HEK293 (cell line): ENCODE measurements at regions not wholly inside any gene's neighbourhood (a gene's known extent, or its start where the extent isn't known, plus 50 kb on each side); places are given as distances from the start of the nearest gene placed in this dataset.

ENCODE experiments used
- CTCF ChIA-PET: fragments of 350-600 bp; formaldehyde crosslinking; extraction: SDS; loops from one replicate; lab custom pipeline; 2021; ENCODE audit warnings: antibody characterized with exemption; lab: Yijun Ruan, JAX
- POLR2A ChIA-PET: fragments of 300-600 bp; formaldehyde crosslinking; extraction: SDS; loops from one replicate; lab custom pipeline; 2020; ENCODE audit warnings: antibody characterized with exemption, inconsistent platforms; lab: Yijun Ruan, JAX
- H3K27ac ChIP-seq: fragments of 200-500 bp; sonication (Bioruptor generic); 2 replicates; pipeline ENCODE4 v1.5.1; 2014; ENCODE audit warnings: low read depth, low read length, control low read depth, inconsistent platforms; ENCODE audit errors: extremely low read depth
- H3K36me3 ChIP-seq, 2 experiments: fragments of 200-500 bp in 1 of 2; sonication (Bioruptor generic) in 1 of 2; 1 replicate in 1 of 2; 2 replicates in 1 of 2; pipeline ENCODE4 v1.5.1; 2014 to 2017; ENCODE audit warnings: inconsistent platforms in 2 of 2, low read length in 2 of 2; ENCODE audit not compliant: control insufficient read depth in 2 of 2, insufficient read depth in 1 of 2
- H3K4me1 ChIP-seq: fragments of 200-500 bp; sonication (Bioruptor generic); 2 replicates; pipeline ENCODE4 v1.5.1; 2014; ENCODE audit warnings: mild to moderate bottlenecking, low read length, inconsistent platforms; ENCODE audit not compliant: control insufficient read depth, insufficient read depth
- H3K4me3 ChIP-seq: 2 replicates; pipeline ENCODE4 v1.5.1; 2011; ENCODE audit warnings: low read depth, mild to moderate bottlenecking, control low read depth, low read length, moderate library complexity
- H3K9me3 ChIP-seq: fragments of 200-500 bp; sonication (Bioruptor generic); 2 replicates; pipeline ENCODE4 v1.5.1; 2014; ENCODE audit warnings: low read depth, low read length, inconsistent platforms; ENCODE audit not compliant: control insufficient read depth, insufficient read depth
- KLF17 ChIP-seq: fragments of 450-650 bp; formaldehyde crosslinking; IDR thresholded peaks from 2 replicates; pipeline ENCODE4 v1.5.1; 2016; ENCODE audit warnings: missing biosample characterization, missing genetic modification characterization
- KLF9 ChIP-seq: fragments of 450-650 bp; formaldehyde crosslinking; IDR thresholded peaks from 2 replicates; pipeline ENCODE4 v1.5.1; 2016; ENCODE audit warnings: missing biosample characterization, missing genetic modification characterization, low read depth
- MYNN ChIP-seq: fragments of 450-650 bp; formaldehyde crosslinking; IDR thresholded peaks from 2 replicates; pipeline ENCODE4 v1.5.1; 2016; ENCODE audit warnings: missing biosample characterization, missing genetic modification characterization, borderline replicate concordance
- MZF1 ChIP-seq: fragments of 450-650 bp; formaldehyde crosslinking; IDR thresholded peaks from 2 replicates; pipeline ENCODE4 v1.5.1; 2017; ENCODE audit warnings: missing biosample characterization, missing genetic modification characterization, borderline replicate concordance
- REPIN1 ChIP-seq: fragments of 450-650 bp; formaldehyde crosslinking; IDR thresholded peaks from 2 replicates; pipeline ENCODE4 v1.5.1; 2017; ENCODE audit warnings: missing biosample characterization, missing genetic modification characterization, low read depth
- SCRT1 ChIP-seq: fragments of 450-650 bp; formaldehyde crosslinking; IDR thresholded peaks from 2 replicates; pipeline ENCODE4 v1.5.1; 2016; ENCODE audit warnings: missing biosample characterization, missing genetic modification characterization, borderline replicate concordance
- ZBTB6 ChIP-seq: fragments of 450-650 bp; formaldehyde crosslinking; IDR thresholded peaks from 2 replicates; pipeline ENCODE4 v1.5.1; 2017; ENCODE audit warnings: missing biosample characterization, missing genetic modification characterization
- ZFHX2 ChIP-seq: fragments of 450-650 bp; formaldehyde crosslinking; conservative IDR thresholded peaks from 2 replicates; pipeline ENCODE4 v1.5.1; 2016; ENCODE audit warnings: missing biosample characterization, missing genetic modification characterization
- ZFP41 ChIP-seq: fragments of 450-650 bp; formaldehyde crosslinking; IDR thresholded peaks from 2 replicates; pipeline ENCODE4 v1.5.1; 2016; ENCODE audit warnings: missing biosample characterization, missing genetic modification characterization, borderline replicate concordance
- ZFP69B ChIP-seq: fragments of 450-650 bp; formaldehyde crosslinking; IDR thresholded peaks from 2 replicates; pipeline ENCODE4 v1.5.1; 2016; ENCODE audit warnings: missing biosample characterization, missing genetic modification characterization
- ZNF221 ChIP-seq: fragments of 450-650 bp; formaldehyde crosslinking; IDR thresholded peaks from 2 replicates; pipeline ENCODE4 v1.5.1; 2017; ENCODE audit warnings: missing biosample characterization, missing genetic modification characterization, borderline replicate concordance
- ZNF266 ChIP-seq: fragments of 450-650 bp; formaldehyde crosslinking; IDR thresholded peaks from 2 replicates; pipeline ENCODE4 v1.5.1; 2016; ENCODE audit warnings: missing biosample characterization, missing genetic modification characterization, low read depth
- ZNF391 ChIP-seq: fragments of 450-650 bp; formaldehyde crosslinking; IDR thresholded peaks from 2 replicates; pipeline ENCODE4 v1.5.1; 2016; ENCODE audit warnings: low read depth, missing biosample characterization, missing genetic modification characterization, borderline replicate concordance
- ZNF514 ChIP-seq: fragments of 450-650 bp; formaldehyde crosslinking; IDR thresholded peaks from 2 replicates; pipeline ENCODE4 v1.5.1; 2016; ENCODE audit warnings: missing biosample characterization, missing genetic modification characterization
- ZNF626 ChIP-seq: fragments of 450-650 bp; sonication (Bioruptor Pico); formaldehyde crosslinking; IDR thresholded peaks from 2 replicates; pipeline ENCODE4 v1.5.1; 2018; ENCODE audit warnings: missing biosample characterization, missing genetic modification characterization, inconsistent platforms
- ZNF768 ChIP-seq: fragments of 450-650 bp; formaldehyde crosslinking; IDR thresholded peaks from 2 replicates; pipeline ENCODE4 v1.5.1; 2018; ENCODE audit warnings: missing biosample characterization, mild to moderate bottlenecking, missing genetic modification characterization
- ZNF837 ChIP-seq: fragments of 450-650 bp; formaldehyde crosslinking; IDR thresholded peaks from 2 replicates; pipeline ENCODE4 v1.5.1; 2016; ENCODE audit warnings: missing biosample characterization, missing genetic modification characterization
- ZSCAN4 ChIP-seq: fragments of 450-650 bp; formaldehyde crosslinking; IDR thresholded peaks from 2 replicates; pipeline ENCODE4 v1.5.1; 2017; ENCODE audit warnings: missing biosample characterization, missing genetic modification characterization
- TF ChIP-seq, protein P1 (sequence below): fragments of 450-650 bp; formaldehyde crosslinking; IDR thresholded peaks from 2 replicates; pipeline ENCODE4 v1.5.1; 2017; ENCODE audit warnings: missing biosample characterization, missing genetic modification characterization
- TF ChIP-seq, protein P2 (sequence below): fragments of 450-650 bp; formaldehyde crosslinking; IDR thresholded peaks from 2 replicates; pipeline ENCODE4 v1.5.1; 2016; ENCODE audit warnings: missing biosample characterization, missing genetic modification characterization
- TF ChIP-seq, protein P3 (sequence below): fragments of 450-650 bp; formaldehyde crosslinking; IDR thresholded peaks from 2 replicates; pipeline ENCODE4 v1.5.1; 2016; ENCODE audit warnings: missing biosample characterization, missing genetic modification characterization

DNA sequence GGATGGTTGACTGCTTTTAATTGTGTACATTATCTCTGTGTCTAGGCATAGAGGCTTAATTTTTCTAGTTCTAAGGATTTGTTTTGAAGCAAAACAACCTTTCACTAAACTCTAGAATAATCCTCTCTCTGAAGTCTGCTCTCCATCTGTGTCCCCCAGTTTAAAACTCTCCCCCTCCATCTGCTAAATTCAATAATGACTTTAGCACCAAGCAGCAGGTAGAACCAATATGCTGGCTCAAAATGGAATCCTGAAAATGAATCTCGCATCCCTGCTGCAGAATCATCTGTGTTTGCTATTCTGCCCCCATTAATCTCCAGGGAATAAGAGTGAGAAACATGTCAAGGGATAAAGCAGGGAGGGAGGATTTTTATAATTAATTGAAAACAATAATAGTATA is 111.8 kb downstream of the TUSC7 start:
- CTCF ChIA-PET: interaction anchor here (0.6 kb wide), 1 partner anchor 10 kb away, joined by 3 read pairs; no protein-coding TSS in a partner anchor
- Histone ChIP-seq H3K27ac (no peak overlapping the region), H3K9me3 (no peaks in the 10 kb centered on the region), H3K4me1 (no peaks in the 10 kb centered on the region), H3K36me3 (no peaks in the 10 kb centered on the region), H3K4me3 (no peak overlapping the region)
- TF ChIP-seq ZFP41 (tag by site-specific recombination): no peak
- TF ChIP-seq, protein P1, sequence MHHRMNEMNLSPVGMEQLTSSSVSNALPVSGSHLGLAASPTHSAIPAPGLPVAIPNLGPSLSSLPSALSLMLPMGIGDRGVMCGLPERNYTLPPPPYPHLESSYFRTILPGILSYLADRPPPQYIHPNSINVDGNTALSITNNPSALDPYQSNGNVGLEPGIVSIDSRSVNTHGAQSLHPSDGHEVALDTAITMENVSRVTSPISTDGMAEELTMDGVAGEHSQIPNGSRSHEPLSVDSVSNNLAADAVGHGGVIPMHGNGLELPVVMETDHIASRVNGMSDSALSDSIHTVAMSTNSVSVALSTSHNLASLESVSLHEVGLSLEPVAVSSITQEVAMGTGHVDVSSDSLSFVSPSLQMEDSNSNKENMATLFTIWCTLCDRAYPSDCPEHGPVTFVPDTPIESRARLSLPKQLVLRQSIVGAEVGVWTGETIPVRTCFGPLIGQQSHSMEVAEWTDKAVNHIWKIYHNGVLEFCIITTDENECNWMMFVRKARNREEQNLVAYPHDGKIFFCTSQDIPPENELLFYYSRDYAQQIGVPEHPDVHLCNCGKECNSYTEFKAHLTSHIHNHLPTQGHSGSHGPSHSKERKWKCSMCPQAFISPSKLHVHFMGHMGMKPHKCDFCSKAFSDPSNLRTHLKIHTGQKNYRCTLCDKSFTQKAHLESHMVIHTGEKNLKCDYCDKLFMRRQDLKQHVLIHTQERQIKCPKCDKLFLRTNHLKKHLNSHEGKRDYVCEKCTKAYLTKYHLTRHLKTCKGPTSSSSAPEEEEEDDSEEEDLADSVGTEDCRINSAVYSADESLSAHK (tag by site-specific recombination): no peak
- TF ChIP-seq ZNF221: no peak
- no peak for TF ChIP-seq ZFP69B
- no peak for TF ChIP-seq ZSCAN4 (tag by site-specific recombination)
- TF ChIP-seq ZNF837 (tag by site-specific recombination): no peak
- TF ChIP-seq ZNF391: no peak
- TF ChIP-seq ZNF514 (tag by site-specific recombination): no peak
- no peak for TF ChIP-seq KLF9 (tag by site-specific recombination)
- TF ChIP-seq SCRT1 (tag by site-specific recombination): no peak
- no peak for TF ChIP-seq ZNF626 (tag by site-specific recombination)
- no peak for TF ChIP-seq MZF1
- TF ChIP-seq, protein P2, sequence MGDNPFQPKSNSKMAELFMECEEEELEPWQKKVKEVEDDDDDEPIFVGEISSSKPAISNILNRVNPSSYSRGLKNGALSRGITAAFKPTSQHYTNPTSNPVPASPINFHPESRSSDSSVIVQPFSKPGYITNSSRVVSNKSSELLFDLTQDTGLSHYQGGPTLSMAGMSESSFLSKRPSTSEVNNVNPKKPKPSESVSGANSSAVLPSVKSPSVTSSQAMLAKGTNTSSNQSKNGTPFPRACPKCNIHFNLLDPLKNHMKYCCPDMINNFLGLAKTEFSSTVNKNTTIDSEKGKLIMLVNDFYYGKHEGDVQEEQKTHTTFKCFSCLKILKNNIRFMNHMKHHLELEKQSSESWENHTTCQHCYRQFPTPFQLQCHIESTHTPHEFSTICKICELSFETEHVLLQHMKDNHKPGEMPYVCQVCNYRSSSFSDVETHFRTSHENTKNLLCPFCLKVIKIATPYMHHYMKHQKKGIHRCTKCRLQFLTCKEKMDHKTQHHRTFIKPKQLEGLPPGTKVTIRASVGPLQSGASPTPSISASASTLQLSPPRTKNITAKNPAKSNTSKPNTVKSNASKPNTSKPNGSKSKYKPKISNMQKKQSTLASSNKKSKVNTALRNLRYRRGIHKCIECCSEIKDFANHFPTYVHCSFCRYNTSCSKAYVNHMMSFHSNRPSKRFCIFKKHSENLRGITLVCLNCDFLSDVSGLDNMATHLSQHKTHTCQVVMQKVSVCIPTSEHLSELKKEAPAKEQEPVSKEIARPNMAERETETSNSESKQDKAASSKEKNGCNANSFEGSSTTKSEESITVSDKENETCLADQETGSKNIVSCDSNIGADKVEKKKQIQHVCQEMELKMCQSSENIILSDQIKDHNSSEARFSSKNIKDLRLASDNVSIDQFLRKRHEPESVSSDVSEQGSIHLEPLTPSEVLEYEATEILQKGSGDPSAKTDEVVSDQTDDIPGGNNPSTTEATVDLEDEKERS (tag by site-specific recombination): no peak
- no peak for TF ChIP-seq MYNN (tag by site-specific recombination)
- TF ChIP-seq ZNF768 (tag by site-specific recombination): no peak
- TF ChIP-seq ZBTB6 (tag by site-specific recombination): no peak
- POLR2A ChIA-PET: no interaction called here

DNA sequence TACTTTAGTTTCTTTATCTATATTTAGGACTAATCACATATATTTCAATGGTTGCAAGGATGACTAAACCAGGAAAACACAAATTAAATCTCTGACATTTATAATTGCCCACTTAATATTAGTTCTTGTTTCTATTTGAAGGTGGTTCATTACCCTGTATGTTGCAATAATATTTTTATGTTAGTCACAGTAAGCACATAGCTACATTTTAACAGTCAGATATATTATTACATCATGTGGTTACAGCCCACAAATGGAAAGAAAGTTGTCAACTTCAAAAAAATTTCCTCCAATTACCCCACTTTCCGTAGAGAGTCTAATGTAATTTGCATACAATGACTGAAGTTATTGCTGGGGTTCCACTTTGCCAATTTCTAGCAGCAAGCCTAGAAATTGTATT is 114.6 kb downstream of the TUSC7 start:
- Histone ChIP-seq H3K9me3 (no peaks in the 10 kb centered on the region), H3K36me3 (no peaks in the 10 kb centered on the region), H3K4me3 (no peak overlapping the region), H3K4me1 (no peaks in the 10 kb centered on the region), H3K27ac (no peak overlapping the region)
- TF ChIP-seq ZFHX2 (tag by site-specific recombination) (no peak), ZNF266 (tag by site-specific recombination) (no peak), KLF17 (no peak), REPIN1 (tag by site-specific recombination) (no peak)
- TF ChIP-seq, protein P3, sequence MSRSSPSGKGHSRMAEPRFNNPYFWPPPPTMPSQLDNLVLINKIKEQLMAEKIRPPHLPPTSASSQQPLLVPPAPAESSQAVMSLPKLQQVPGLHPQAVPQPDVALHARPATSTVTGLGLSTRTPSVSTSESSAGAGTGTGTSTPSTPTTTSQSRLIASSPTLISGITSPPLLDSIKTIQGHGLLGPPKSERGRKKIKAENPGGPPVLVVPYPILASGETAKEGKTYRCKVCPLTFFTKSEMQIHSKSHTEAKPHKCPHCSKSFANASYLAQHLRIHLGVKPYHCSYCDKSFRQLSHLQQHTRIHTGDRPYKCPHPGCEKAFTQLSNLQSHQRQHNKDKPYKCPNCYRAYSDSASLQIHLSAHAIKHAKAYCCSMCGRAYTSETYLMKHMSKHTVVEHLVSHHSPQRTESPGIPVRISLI: no peak
- POLR2A ChIA-PET: no interaction called here
- CTCF ChIA-PET: no interaction called here
